KG1 (cell line): ENCODE measurements at regions not wholly inside any gene's neighbourhood (a gene's known extent, or its start where the extent isn't known, plus 50 kb on each side); places are given as distances from the start of the nearest gene placed in this dataset.

Experiments used
- DNase-seq: peaks from one replicate; lab custom pipeline; 2025; lab: John Stamatoyannopoulos, UW

GRCh38 chr2:16050908-16051489 lies 110.6 kb downstream of the MYCN start:
- DNase-seq: no peak

- DNase-seq: no peak
These were observed 110.0 kb downstream of the MYCN start for GRCh38 chr2:16050261-16050907.

- no peak for DNase-seq
These were observed 109.1 kb downstream of the MYCN start for GRCh38 chr2:16049406-16049805.

- no peak for DNase-seq
These were observed 108.1 kb downstream of the MYCN start for GRCh38 chr2:16048466-16048865.

GRCh38 chr2:16047701-16048100 lies 107.4 kb downstream of the MYCN start:
- DNase-seq: no peak

- DNase-seq: no peak
These were observed 106.3 kb downstream of the MYCN start for GRCh38 chr2:16046649-16047048.

- DNase-seq: no peak
These were observed 105.5 kb downstream of the MYCN start for GRCh38 chr2:16045653-16046352.

GRCh38 chr2:16044946-16045456 lies 104.7 kb downstream of the MYCN start:
- DNase-seq: no peak

- DNase-seq: no peak
These were observed 103.3 kb downstream of the MYCN start for GRCh38 chr2:16043627-16044026.

- no peak for DNase-seq
These were observed 102.8 kb downstream of the MYCN start for GRCh38 chr2:16043192-16043591.

- DNase-seq: no peak
These were observed 101.9 kb downstream of the MYCN start for GRCh38 chr2:16042201-16042700.

- DNase-seq: no peak
These were observed 100.1 kb downstream of the MYCN start for GRCh38 chr2:16040271-16041010.

GRCh38 chr2:16039823-16040222 lies 99.5 kb downstream of the MYCN start:
- DNase-seq: no peak

GRCh38 chr2:16039055-16039454 lies 98.7 kb downstream of the MYCN start:
- DNase-seq: no peak

- no peak for DNase-seq
These were observed 98.3 kb downstream of the MYCN start for GRCh38 chr2:16038621-16039020.

- no peak for DNase-seq
These were observed 97.6 kb downstream of the MYCN start for GRCh38 chr2:16037808-16038457.

GRCh38 chr2:16036951-16037350 lies 96.6 kb downstream of the MYCN start:
- no peak for DNase-seq

- DNase-seq: no peak
These were observed 95.7 kb downstream of the MYCN start for GRCh38 chr2:16035747-16036745.

- no peak for DNase-seq
These were observed 94.8 kb downstream of the MYCN start for GRCh38 chr2:16034975-16035746.
